K562 (cell line): ENCODE measurements at regions not wholly inside any gene's neighbourhood (a gene's known extent, or its start where the extent isn't known, plus 50 kb on each side); places are given as distances from the start of the nearest gene placed in this dataset.

ENCODE experiments used
- BDP1 ChIP-seq: IDR thresholded peaks from 3 replicates; pipeline ENCODE4 v1.6.1; 2011; ENCODE audit not compliant: insufficient read length, insufficient read depth
- CTCF ChIP-seq, 3 experiments: IDR thresholded peaks in 2 of 3; conservative IDR thresholded peaks in 1 of 3; 2 replicates each; pipeline ENCODE4 v1.5.1; 2011 to 2012; ENCODE audit warnings: low read length in 3 of 3, mild to moderate bottlenecking in 3 of 3, control low read depth in 2 of 3, improper control_type of control experiment in 1 of 3, inconsistent platforms in 1 of 3, low read depth in 1 of 3, mixed read lengths in 1 of 3, moderate library complexity in 1 of 3; ENCODE audit not compliant: insufficient read depth in 2 of 3
- HEY1 ChIP-seq: fragments of 250-450 bp; sonication (Bioruptor Pico); IDR thresholded peaks from 2 replicates; pipeline ENCODE4 v1.5.0; 2020; ENCODE audit warnings: mild to moderate bottlenecking, moderate library complexity, borderline replicate concordance
- KHSRP ChIP-seq: fragments of 450-650 bp; IDR thresholded peaks from 2 replicates; pipeline ENCODE4 v1.6.1; 2017
- NFE2 ChIP-seq: IDR thresholded peaks from 2 replicates; pipeline ENCODE4 v1.6.1; 2014; ENCODE audit warnings: antibody characterized with exemption, low read depth
- PBX2 ChIP-seq, 2 experiments: IDR thresholded peaks in 1 of 2; conservative IDR thresholded peaks in 1 of 2; 2 replicates each; pipeline ENCODE4 v1.6.1; 2016; ENCODE audit warnings: low read depth in 2 of 2, mild to moderate bottlenecking in 1 of 2, missing compliant biosample characterization in 1 of 2, missing genetic modification characterization in 1 of 2, moderate library complexity in 1 of 2
- POLR2AphosphoS5 ChIP-seq: IDR thresholded peaks from 2 replicates; pipeline ENCODE4 v1.6.1; 2011; ENCODE audit warnings: mild to moderate bottlenecking, low read depth, low read length, moderate library complexity; ENCODE audit not compliant: control insufficient read depth, insufficient read depth
- SIX5 ChIP-seq, 2 experiments: IDR thresholded peaks; 2 replicates each; pipeline ENCODE4 v1.6.1; 2011; ENCODE audit warnings: low read length in 2 of 2, borderline replicate concordance in 1 of 2, low read depth in 1 of 2, mild to moderate bottlenecking in 1 of 2, moderate library complexity in 1 of 2; ENCODE audit not compliant: insufficient read depth in 1 of 2
- TAF15 ChIP-seq: fragments of 200-400 bp; formaldehyde crosslinking; IDR thresholded peaks from 2 replicates; pipeline ENCODE4 v1.6.1; 2017; ENCODE audit warnings: mild to moderate bottlenecking, low read depth, low read length, moderate library complexity
- TCF15 ChIP-seq: fragments of 250-450 bp; sonication (Bioruptor Pico); IDR thresholded peaks from 2 replicates; pipeline ENCODE4 v1.8.0; 2022; ENCODE audit warnings: moderate library complexity, mild to moderate bottlenecking, inconsistent platforms
- VEZF1 ChIP-seq: fragments of 200-800 bp; sonication (Bioruptor generic); IDR thresholded peaks from 2 replicates; pipeline ENCODE4 v1.6.1; 2017; ENCODE audit warnings: missing genetic modification characterization, missing compliant biosample characterization
- ZFP1 ChIP-seq: fragments of 450-650 bp; formaldehyde crosslinking; IDR thresholded peaks from 2 replicates; pipeline ENCODE4 v1.4.0; 2020; ENCODE audit warnings: mild to moderate bottlenecking, mixed read lengths
- ZNF165 ChIP-seq: fragments of 250-450 bp; sonication (Bioruptor Pico); IDR thresholded peaks from 2 replicates; pipeline ENCODE4 v1.4.0; 2020; ENCODE audit warnings: borderline replicate concordance

GRCh38 chr2:64767670-64768468 lies 114.2 kb upstream of the SERTAD2 start (continued):
- TF ChIP-seq CTCF (IDR thresholded peaks at IDR 0.05 in 2 of 3, conservative IDR thresholded peaks at IDR 0.05 in 1 of 3; ENCODE audit: insufficient read depth in 2 of 3, low read depth in 1 of 3, low read length in 3 of 3), result peak in 2 of 3 experiments; percentile 33 to 41; a peak in 4 of 6 replicates
- TF ChIP-seq PBX2 (CRISPR knock-in tag; IDR thresholded peaks at IDR 0.05; ENCODE audit: low read depth), result no peak
- TF ChIP-seq PBX2 (tag; conservative IDR thresholded peaks at IDR 0.05; ENCODE audit: low read depth), result no peak
- no peak for TF ChIP-seq SIX5 (IDR thresholded peaks at IDR 0.05; ENCODE audit: borderline replicate concordance in 1 of 2, insufficient read depth in 1 of 2, low read depth in 1 of 2, low read length in 2 of 2)
- TF ChIP-seq TCF15 (CRISPR knock-in tag), result no peak
- no peak for TF ChIP-seq KHSRP
- no peak for TF ChIP-seq NFE2
- TF ChIP-seq TAF15, result no peak
- TF ChIP-seq POLR2AphosphoS5, result peak; percentile 32; the same call in 1 of the 2 replicates
- TF ChIP-seq ZNF165 (CRISPR knock-in tag), result no peak
- TF ChIP-seq HEY1 (CRISPR knock-in tag), result no peak
- TF ChIP-seq VEZF1, result peak; percentile 88
- TF ChIP-seq BDP1, result no peak
- no peak for TF ChIP-seq ZFP1 (CRISPR knock-in tag)
